NCI-H1436 (cell line): ENCODE measurements at regions not wholly inside any gene's neighbourhood (a gene's known extent, or its start where the extent isn't known, plus 50 kb on each side); places are given as distances from the start of the nearest gene placed in this dataset.
A peak's percentile ranks its signal among the peaks of the same experiment; 100 is the strongest.
"Not testable (repeated sequence)": the region's sequence is repeated elsewhere in the genome, so short reads cannot be mapped to it uniquely, and the experiment has no call there.

ENCODE experiments used
- DNase-seq: peaks from one replicate; lab custom pipeline; 2025; lab: John Stamatoyannopoulos, UW

DNA sequence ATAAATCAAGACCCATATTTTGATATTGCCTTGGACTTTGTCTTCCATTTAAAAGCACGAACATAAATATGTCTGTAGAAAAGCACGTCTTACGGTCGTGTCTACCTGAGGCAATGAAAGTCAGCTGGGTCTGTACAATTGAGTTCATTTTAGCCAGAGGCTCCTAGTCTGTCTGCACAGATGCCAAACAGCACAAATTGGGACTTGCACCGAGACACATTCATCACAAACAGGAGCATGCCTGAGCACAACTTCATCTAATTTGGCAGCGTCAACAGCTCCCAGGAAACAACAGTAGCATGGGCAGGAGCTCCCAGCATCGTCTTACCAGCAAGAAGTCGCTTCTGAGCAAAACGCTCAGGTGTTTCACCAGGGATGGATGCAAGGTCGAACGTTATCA lies 687.0 kb downstream of the EFNB2 start:
- no peak for DNase-seq

DNA sequence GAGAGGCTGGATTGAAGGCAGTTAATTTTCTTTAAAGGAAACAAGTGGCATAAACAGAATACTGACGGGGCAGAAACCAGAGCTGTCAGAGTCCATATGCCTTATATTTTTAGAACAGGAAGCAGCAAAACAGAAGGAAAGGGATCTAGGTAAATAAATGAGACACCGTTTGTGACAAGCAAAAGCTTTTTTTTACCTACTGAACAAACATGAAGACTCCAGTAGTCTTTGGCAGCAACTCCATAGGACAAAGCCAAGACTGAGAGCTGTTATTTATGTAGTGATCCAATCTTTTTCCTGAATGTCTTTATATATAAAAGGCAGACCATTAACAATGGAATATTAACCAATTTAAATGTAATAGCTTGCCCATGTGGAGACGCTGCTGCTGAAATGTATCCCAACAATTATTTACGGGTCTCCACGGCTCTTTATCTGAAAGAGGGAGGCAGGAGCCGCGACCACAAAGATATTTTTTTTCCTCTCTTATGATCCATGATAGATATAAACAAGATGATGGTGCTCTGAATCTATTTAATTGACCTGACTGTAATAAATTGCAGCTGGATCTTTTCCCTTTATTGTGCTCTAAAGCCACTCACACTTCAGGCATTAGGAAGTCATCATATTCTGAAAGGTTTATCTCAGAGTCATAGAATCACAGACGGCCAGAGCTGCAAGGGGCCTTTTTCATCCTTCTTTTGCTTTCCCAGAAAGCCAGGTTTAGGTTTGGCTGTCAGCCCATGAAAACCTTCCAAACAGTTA lies 687.8 kb downstream of the EFNB2 start:
- no peak for DNase-seq

DNA sequence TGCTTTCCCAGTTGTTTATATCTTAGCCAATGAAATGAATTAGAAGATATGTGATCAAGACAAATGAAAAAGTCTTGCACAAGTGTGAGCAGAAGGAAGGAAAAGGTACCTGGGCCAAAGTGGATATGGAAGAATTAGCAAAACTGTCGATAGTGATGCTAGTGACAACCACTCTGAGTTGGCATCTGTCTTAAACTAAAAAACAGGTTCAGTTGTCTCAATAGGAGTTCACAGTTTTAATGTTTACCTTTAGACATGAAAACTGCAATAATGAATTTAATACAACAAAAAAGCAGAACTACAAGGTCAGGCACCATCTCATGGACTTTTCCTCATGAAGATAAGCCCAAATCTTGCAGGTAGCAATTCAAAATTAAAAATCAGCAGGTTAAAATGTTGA lies 688.5 kb downstream of the EFNB2 start:
- DNase-seq, result no peak

DNA sequence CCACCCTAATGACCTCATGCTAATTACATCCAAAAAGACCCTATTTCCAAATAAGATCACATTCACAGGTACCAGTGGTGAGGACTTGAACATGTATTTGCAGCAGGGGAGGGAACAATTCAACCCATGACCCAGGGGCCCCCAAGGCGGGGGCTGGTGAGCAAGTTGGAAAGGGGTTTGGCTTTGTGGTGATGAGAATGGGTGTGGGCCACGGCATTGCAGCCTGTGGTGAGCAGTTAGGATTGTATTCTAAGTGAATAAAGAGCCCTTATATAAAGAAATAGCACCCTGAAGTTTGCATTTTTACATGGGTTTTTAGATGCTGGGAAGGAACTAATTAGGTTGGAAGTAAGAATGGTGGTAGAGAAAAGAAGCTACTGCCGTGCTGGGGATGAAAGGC lies 694.2 kb downstream of the EFNB2 start:
- no peak for DNase-seq

DNA sequence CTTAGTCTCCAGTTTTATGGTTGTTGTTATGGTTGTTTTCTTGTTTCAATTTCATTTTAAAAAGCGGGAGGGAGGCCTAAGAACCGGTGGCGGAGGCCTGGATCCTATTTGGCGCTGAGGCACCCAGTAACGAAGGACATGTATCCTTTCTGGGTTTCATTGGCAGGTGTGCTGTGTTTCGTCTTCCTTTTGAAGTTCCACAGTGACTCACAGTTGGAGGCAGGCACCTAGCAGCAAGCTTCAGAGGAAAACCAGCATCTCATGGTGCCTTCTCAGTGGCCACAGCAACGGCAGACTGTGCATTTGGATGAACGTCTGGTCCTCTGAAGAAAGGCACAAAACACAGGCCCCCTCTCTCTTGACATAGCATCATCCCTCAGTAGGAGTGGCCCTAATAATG lies 697.2 kb downstream of the EFNB2 start:
- DNase-seq, result no peak

DNA sequence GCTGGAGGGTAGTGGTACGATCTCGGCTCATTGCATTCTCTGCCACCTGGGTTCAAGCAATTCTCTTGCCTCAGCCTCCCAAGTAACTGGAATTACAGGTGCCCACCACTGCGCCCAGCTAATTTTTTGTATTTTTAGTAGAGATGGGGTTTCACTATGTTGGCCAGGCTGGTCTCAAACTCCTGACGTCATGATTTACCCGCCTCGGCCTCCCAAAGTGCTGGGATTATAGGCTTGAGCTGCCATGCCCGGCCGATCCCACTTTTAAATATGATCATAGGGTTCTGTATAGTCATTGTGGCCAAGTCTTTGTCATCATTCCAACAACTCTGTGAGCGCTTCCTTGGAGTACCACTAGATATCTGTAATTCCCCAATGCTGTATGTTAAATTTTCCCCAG lies 698.2 kb downstream of the EFNB2 start:
- DNase-seq, result not testable (repeated sequence)

DNA sequence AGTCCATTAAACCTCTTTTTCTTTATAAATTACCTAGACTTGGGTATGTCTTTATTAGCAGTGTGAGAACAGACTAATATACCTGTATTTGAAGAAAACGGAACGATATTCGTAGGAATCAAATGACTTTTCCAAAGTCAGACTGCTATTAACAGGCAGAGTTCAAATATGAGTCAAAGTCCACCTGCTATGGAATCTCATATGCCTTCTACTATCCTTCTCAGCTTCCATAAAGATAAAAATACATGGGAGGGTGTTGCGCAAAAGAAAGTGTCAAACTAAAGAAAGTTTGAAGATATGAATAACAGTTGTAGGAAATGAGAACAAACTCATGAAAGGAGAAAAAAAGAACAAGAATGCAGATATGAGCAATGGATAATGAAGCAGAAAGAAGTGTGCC lies 704.6 kb downstream of the EFNB2 start:
- no peak for DNase-seq

DNA sequence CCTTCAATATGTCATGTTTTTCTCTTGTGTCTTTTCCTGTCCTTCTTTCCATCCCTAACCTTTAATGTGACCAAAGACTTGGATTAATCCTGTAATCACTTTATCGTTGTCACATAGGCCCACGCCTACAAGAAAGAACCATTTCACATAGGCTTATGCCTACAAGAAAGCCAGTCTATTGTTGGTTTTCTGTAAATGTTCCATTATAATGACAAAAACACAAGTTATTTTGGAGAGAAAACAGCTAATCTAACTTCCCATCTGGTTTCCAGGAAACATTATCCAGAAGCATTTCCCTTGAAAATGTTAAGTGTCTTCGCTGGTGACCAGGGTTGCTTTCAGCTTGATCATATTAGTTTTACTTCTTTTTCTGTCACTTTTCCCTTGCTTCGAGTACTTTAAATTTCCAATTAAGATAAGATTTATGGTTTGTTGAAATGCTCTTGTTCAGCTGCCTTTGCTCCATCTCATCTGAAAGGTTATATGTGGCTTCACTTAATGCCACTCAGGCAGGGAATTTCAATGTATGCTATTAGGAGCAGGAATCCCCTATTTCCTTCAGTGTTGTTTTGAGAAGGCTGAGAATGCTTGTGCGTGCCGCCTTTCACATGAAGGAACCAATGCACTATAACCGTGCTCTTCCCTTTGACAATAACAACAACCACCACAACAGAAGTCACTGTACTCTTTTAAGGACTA lies 708.2 kb downstream of the EFNB2 start:
- no peak for DNase-seq

DNA sequence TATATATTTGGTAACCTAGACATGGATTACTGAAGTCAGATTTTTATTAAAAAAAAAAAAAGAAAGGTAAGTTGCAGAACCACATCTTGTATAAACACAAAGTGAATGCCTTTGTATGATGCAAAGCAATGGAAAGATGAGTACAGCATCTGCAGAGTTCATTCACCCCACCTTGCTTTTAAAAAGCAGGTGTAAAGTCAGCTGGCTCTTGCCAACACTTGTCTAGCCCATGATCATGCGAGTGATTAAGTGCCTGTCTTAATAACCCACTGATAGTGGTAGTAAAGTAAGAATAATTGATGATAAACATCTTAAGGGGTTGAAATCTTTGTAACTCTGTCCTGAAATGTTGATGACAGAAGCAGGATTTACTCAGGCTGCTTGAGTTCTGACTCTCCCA lies 710.4 kb downstream of the EFNB2 start:
- DNase-seq, result no peak

DNA sequence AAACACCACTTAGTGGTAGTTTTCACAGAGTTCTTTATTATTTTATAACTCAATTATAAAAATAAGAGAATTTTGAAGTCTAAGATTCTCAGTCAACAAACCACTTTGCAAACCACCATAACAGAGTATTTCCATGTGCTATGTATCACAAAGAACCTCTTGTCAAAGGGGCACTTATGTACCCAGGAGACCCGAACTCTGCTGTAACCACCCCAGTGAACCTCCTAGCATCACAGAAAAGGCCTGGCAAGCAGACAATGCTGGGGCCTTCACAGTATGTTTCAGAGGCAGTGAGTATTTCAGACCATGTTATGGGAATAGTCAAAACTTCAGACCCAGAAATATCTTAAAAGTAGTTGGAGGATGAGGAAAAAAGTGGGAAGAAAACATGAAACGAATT lies 714.1 kb downstream of the EFNB2 start:
- no peak for DNase-seq

DNA sequence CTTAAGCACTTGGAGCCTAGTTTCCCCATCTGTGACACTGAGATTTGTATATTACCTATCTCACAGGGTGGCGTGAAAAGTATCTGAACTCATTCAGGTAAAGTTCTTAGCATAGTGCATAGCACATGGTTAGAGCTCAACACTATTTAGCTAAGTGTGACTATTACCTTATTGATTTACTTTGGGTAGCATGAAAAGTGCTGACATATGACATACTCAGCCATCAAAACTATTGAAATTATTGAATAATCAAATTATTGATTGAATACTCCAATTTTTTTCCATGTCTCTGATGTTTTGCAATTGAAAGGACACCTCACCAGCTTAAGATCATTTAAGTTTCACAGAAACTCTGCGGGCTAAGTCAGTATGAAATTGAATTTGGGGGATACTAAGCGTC lies 715.0 kb downstream of the EFNB2 start:
- no peak for DNase-seq

DNA sequence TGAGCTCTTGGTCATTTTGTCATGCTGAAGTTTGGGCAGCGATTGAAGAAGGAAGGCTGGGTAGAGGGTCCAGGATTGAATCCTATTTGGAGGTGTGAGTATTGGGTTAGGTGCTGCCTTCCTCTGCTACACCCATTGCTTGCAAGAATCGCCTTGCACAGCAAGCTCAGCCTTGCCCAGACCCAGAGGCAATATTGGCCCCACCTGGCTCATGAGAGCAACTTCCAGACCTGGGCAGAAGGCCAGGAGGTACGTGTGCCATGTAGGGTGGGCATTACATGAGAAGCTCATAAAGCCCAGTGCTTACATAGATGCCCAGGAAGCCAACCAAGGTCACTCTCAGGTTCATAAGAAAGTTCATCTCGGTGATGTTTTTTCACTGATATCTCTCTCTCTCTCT lies 718.0 kb downstream of the EFNB2 start:
- no peak for DNase-seq

DNA sequence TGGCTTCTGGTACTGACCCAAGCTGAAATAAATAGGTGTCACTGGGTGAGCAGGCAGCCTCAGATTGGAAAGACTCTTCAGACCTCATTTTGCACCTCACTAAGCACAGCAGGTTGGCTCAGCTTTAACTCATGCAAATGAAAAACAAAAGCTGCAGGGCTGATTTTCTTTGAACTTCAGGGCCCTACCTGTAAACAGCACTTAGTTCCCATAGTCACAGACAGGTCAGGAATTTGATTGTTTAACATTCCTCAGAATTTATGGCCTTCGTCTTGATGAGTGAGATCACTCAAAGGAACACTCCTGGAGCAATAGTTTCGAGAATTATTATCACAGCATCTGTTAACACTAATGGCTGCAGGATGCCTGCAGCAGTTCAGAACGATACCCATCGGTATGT lies 718.5 kb downstream of the EFNB2 start:
- DNase-seq, result no peak

DNA sequence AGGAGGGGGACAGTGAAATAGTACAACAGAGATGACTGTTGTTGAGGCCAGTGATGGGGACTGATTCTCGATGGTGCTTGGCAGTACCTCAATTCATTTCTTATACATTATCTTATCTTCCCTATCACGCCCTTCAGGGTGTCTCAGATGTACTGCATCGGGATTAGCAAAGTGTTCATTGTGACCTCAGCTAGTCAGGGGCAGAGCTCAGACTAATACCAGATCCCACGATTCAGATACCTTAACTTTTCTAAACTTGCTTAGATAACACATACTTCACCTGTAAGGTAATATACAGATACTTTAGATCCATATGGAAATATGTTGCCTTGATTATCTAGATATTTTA lies 720.6 kb downstream of the EFNB2 start:
- no peak for DNase-seq

DNA sequence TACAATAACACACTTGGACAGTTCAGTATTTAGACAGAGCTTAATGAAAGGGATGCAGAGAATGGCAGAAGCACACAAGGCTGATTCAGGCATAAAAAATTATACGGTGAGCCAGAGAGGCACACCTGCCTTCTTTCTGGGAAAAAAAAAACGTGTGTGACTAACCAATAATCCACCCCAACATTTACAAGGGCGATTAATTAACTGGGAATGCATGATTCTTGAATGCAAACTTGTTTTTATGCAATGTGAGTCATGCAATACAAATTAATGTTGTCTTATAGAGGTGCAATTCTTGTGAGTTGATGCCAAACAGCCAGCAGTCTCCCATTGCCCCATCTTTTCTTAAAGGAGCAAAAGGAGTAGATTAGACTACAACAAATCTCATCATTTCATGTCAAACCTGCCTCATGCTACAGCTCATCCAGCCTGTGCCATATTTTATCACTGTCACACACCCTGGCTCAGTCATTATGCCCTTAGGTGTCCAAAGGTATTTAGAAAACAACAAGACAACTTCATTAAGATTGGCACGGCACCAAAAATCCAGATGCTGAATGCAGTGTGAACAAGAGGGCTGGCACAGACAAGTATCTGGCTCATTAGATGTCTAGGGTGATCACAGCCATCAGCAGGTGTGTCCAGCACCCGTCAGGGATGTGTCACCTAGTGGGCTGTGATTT lies 721.1 kb downstream of the EFNB2 start:
- peak; percentile 8 for DNase-seq

DNA sequence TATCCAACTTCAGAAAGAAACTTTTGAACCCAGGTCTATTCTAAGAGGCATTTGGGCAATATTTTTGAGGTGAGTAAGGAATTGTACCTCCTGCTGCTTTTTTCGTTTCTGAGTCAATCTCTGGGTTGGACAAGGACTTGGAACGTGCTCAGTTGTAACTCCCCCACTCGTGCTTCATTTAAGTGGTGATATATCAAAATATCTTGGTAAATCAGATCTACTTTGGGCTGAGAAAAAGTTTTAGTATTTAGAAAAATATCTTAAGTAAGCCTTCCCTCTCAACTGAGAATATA lies 728.9 kb downstream of the EFNB2 start:
- no peak for DNase-seq

DNA sequence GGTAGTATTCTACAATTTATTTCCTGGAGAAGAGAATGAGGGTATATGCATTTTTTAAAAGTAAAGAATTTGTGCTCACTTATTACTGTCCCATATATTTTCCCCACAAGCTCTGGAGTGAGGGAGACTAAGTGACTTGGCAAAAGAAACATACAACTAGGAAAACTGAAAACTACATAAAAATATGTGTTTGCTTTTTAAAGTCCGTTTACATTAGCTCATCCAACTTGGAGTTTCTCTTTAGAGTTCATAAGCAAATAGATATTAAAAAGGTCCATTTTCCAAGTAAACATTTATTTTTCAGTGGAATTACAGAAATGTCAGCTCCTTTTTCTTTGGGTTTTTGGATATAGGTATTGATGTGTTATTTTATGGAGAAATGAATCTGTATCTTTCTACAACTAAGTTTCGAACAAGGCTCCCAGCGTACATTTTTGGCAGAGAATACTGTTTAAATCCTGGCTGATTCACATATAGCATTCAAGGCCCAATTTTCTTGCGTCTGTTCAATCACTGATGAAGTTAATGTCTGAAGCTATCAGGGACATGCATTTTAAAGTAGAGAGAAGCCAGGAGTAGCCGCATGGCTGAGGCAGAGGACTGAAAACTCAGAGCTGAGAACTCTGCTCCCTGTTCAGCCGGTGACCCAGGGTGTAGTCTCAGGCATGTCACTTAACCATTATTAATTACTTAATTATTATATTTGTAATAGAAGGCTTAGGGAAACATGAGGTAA lies 729.4 kb downstream of the EFNB2 start:
- no peak for DNase-seq

DNA sequence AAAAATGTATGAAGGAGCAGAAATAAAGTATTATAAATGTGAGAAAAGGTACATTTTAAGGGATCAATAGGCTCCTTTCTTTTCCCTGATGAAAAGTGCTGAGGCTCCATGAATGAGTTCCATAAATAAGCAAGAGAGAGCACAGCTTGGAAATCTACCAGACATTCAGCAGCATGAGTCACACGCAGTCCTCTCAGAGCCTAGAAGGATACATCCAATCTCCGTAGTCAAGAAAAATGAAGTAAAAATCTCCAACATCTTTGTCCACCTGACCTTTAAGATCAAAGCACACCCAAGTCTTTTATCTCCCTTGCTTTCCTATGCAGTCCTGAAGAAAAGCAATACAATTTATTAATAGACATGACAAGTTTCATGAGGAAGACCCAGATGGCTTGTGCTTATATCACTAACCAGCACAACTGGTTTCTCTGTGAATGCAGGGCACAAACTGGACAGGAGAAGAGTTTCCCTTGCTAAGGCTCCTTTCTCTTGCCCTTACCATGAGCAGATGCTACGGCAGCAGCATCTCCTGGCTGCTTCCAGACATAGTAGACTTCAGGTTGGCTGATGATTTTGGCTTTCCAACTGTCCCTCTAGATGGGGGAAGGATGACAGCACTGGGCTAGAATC lies 730.8 kb downstream of the EFNB2 start:
- DNase-seq, result no peak

DNA sequence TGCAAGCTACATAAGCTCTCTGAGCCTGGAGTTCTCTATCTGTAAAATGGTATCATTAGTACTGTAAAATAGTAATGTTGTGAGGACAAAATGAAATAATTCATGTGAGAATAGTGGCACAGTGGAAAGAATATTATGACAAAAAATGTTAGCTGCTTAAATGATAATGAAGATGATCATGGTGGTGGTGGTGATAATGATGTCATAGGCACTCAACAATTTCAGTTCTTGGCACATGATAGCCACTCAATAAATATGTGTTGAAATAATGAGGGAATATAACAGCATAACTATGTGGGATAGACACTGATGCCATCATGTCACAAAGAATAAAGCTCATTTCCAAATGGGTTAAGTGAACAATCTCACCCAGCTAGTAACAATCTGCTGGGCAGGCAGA lies 736.3 kb downstream of the EFNB2 start:
- DNase-seq, result no peak

DNA sequence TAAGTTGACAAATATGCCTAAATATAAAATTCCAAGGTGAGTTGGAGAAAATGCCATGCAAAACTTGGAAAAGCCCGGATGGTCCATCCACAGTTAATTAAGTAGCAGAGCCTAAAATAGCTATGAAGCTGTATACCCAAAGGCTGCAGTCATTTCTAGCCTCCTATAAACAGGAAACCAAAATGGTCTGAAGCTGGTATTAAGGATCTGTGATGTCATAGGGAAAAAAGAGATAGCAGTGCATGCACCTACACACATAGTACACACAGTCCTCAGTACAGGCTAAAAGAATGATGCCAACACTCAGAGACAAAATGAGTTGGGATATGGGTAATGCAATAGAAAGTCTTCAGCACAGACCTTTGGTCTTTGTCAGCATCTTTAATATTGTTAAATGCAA lies 736.9 kb downstream of the EFNB2 start:
- DNase-seq, result no peak

DNA sequence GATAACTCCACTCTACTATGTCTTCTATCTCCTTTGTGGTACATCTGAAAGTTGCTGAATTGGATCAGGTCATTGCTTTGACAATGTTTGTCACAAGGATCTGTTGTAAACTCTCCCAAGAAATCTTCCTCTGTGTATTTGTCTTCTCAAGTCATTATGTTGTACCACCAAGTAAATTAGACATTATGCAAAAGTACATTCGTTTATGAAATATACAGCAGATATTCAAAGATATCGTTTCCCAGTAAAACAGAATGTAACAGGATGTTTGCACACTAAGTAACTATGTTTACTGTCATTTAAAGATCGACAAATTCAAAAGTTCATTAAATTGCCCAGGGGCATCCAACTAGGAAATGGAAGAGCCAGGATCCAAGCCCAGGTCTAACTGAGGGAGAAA lies 739.4 kb downstream of the EFNB2 start:
- DNase-seq, result no peak

DNA sequence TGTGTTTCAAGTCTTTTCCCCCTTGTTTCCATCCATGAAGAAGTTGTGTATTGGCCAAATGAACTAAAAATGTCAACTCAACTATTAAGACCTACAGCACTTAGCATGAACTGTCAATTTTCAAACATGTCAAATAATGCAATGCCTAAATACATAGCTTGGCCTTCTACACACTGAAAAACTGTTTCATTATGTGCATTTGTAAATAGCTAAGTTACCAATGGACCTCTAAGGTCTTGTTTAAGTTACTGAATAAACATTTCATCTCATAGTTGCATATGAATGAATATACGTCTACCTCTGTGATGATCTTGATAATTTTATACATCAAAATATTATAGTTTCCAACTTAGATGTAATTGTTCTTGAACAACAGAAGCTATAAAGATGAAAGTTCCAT lies 744.5 kb downstream of the EFNB2 start:
- DNase-seq, result no peak

DNA sequence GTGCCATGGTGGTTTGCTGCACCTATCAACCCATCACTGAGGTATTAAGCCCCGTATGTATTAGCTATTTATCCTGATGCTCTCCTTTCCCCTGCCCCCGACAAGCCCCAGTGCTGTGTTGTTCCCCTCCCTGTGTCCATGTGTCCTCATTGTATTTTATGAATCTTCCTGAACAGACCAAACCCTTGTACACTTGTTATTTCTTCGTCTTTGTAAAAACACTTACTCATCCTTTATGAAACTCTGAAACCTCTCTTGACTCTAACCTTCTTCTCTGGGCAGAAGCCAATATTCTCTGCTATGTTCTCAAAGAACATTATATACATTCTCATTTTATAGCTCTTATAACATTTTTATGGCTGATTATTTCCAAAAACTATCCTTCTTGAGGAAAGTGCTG lies 746.9 kb downstream of the EFNB2 start:
- no peak for DNase-seq
